GM12873 (cell line): ENCODE measurements at regions not wholly inside any gene's neighbourhood (a gene's known extent, or its start where the extent isn't known, plus 50 kb on each side); places are given as distances from the start of the nearest gene placed in this dataset.

Experiments
- CTCF ChIP-seq: IDR thresholded peaks from 2 replicates; pipeline ENCODE4 v1.5.1; 2012; ENCODE audit warnings: low read depth, mild to moderate bottlenecking, moderate library complexity, low read length, control low read depth; ENCODE audit not compliant: insufficient read depth; ENCODE audit errors: missing control alignments

DNA sequence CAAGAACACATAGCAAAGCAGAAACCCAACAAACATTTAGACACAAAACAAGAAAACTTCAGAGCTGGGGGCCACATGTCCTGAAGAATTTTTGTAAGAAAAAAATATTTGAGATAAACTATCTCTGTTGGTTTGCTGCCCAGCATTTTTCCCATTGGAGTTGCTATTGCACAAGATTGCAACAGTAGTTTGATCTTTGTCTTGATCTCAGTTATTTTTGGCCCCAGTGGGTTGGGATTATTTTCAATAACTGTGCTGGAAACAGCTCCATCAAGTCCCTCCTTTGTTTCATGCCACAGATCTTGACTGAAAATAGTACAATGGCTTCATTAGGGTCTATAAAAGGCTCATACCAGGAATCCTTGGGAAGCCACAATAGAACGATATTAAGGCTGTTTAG is 103.8 kb upstream of the RAI2 start:
- no peak for TF ChIP-seq CTCF

DNA sequence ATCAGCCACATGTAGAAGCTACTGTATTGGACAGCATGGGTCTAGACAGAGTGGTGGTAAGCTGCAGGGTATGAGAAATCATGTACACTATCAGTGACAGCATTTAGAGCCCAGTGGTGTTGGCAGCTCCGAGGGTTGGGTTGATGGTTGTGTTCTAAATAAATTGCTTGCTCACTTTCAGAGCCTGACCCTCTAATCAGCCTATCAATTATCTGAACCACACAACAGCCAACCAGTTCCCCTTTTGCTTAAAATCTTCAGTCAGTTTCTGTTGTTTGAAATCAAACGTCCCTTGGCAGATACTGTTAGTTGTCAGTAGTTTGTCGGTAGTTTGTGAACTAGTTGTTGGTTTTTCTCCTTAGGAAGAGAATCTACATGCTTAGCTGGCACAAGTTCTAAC is 99.8 kb upstream of the RAI2 start:
- TF ChIP-seq CTCF, result no peak

DNA sequence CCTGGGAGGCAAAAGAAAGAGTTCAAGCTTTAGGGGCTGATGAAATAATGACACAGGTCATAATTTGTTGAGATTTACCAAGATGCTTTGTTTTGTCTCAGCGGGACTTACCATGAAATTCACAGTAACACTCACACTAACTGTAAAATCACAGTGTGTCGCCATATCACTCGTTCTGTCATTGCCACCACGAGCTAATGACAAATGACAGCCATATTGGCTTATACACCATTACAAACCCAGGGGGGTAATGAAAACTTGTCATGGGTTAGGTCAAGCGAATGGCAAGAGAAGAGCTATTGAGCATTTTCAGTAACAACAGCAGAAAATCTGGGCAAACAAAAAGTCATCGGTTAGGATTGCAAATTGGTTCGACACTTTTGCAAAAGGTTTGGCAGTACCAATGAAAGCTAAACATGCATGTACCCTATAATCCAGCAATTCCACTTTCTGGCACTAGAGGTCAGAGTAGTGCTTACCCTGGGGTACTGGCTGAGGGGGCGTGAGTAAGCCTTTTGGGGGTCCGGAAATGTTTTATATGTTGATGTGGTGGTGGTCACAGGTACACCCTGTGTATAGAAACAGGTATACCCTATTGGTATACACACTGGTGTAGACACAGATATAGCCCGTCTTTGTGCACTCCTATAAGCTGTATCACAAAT is 83.9 kb upstream of the RAI2 start:
- peak; percentile 74 for TF ChIP-seq CTCF

GRCh38 chrX:17939724-17940123 is 78.6 kb upstream of the RAI2 start:
- TF ChIP-seq CTCF, result no peak

DNA sequence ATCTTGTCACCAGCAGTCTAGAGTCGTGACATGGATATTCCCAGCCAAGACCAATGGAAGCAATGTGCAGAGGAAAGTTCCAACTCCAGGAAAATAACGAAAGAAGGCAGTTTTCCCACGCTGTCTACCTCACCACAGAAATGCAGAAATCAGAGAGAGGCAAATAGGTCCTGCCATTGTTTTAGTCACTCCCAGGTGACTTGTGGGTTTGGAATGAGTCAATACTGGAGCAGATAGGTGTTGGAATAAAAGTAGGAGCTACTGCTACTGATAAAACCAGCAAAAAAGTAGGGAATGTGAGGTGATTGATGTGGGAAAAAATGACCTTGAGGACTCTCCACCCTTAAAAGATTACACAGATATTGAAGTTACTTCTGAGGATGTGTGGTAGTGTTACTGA is 72.8 kb upstream of the RAI2 start:
- no peak for TF ChIP-seq CTCF

DNA sequence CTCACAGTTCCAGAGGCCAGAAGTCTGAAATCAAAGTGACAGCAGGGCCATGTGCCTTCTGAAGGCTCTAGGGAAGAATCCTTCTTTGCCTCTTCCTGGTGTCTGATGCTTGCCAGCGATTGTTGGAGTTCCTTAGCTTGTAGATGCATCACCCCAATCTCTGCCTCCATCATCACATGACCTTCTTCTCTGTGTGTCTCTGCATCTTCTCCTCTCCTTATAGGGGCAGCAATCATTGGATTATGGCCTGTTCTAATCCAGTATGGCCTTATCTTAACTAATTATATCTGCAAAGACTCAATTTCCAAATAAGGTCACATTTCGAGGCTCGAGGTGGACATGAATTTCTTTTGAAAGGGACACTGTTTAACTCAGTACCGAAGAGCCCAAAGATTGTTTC is 71.7 kb upstream of the RAI2 start:
- no peak for TF ChIP-seq CTCF

- TF ChIP-seq CTCF, result no peak
Measured at GRCh38 chrX:17931855-17932254, 70.8 kb upstream of the RAI2 start.
